ENCODE measurements at regions not wholly inside any gene's neighbourhood (a gene's known extent, or its start where the extent isn't known, plus 50 kb on each side); places are given as distances from the start of the nearest gene placed in this dataset.

GRCh38 chr6:169838346-169839028 is 87.1 kb downstream of the ERMARD start:
- DNase-seq = no peak
- peaks cover 0 to 3% (median 0%) of the 10 kb centered on the region in 11 donors for H3K9me3 Mint-ChIP-seq
- no peaks in the 10 kb centered on the region for H3K27me3 ChIP-seq (ENCODE audit: control insufficient read depth in 2 of 2, insufficient read depth in 2 of 2, low read length in 2 of 2)
- no peak overlapping the region for H3K27ac ChIP-seq (ENCODE audit: low read depth, low read length)
- CTCF ChIA-PET = no interaction called here
- no peaks in the 10 kb centered on the region for H3K9me3 ChIP-seq (ENCODE audit: control insufficient read depth in 2 of 3, low read length in 3 of 3)
- POLR2A ChIA-PET = no interaction called here
- H3K4me3 Mint-ChIP-seq = no peak overlapping the region
- H3K4me1 ChIP-seq (ENCODE audit: control insufficient read depth in 2 of 2, insufficient read depth in 2 of 2, low read length in 2 of 2) = no peaks in the 10 kb centered on the region
- H3K27me3 Mint-ChIP-seq = peaks cover 15 to 43% (median 25%) of the 10 kb centered on the region in 5 donors
- H3K27ac Mint-ChIP-seq = peak overlapping the region in 1 of 9 donors; percentile 25
- H3K36me3 ChIP-seq (ENCODE audit: control insufficient read depth in 2 of 3, insufficient read depth in 3 of 3, low read length in 3 of 3) = no peaks in the 10 kb centered on the region
- ATAC-seq = no peak
- H3K4me1 Mint-ChIP-seq = no peaks in the 10 kb centered on the region
- H3K36me3 Mint-ChIP-seq = no peaks in the 10 kb centered on the region
- intact Hi-C loops (cut with micrococcal nuclease) = no loop called here
- no peak overlapping the region for H3K4me3 ChIP-seq (ENCODE audit: low read length)

- Mint-ChIP-seq H3K27ac (no peak overlapping the region), H3K27me3 (peaks cover 21 to 50% (median 30%) of the 10 kb centered on the region in 5 donors)
These were observed 86.3 kb downstream of the ERMARD start for GRCh38 chr6:169837529-169838250.

GRCh38 chr6:169833258-169833794 is 81.9 kb downstream of the ERMARD start:
- H3K4me1 ChIP-seq (ENCODE audit: control insufficient read depth in 2 of 2, insufficient read depth in 2 of 2, low read length in 2 of 2) = no peaks in the 10 kb centered on the region
- no peak overlapping the region for H3K4me3 Mint-ChIP-seq
- H3K36me3 Mint-ChIP-seq = no peaks in the 10 kb centered on the region
- H3K9me3 ChIP-seq (ENCODE audit: control insufficient read depth in 2 of 3, low read length in 3 of 3) = no peaks in the 10 kb centered on the region
- ChIA-PET POLR2A (no interaction called here), CTCF (interaction anchor here (2.9 kb wide), 1 partner anchor 684 kb away, joined by 18 read pairs; no protein-coding TSS in a partner anchor)
- H3K9me3 Mint-ChIP-seq = peaks cover 0 to 3% (median 0%) of the 10 kb centered on the region in 11 donors
- no peaks in the 10 kb centered on the region for H3K36me3 ChIP-seq (ENCODE audit: control insufficient read depth in 2 of 3, insufficient read depth in 3 of 3, low read length in 3 of 3)
- ATAC-seq (no peak), DNase-seq (no peak)
- H3K27ac Mint-ChIP-seq = no peak overlapping the region
- H3K27ac ChIP-seq (ENCODE audit: low read depth, low read length) = no peak overlapping the region
- H3K27me3 Mint-ChIP-seq = peaks cover 30 to 61% (median 44%) of the 10 kb centered on the region in 5 donors
- H3K4me3 ChIP-seq (ENCODE audit: low read length) = no peak overlapping the region
- peaks cover 0 to 8% (median 4%) of the 10 kb centered on the region in 7 donors for H3K4me1 Mint-ChIP-seq
- H3K27me3 ChIP-seq (ENCODE audit: control insufficient read depth in 2 of 2, insufficient read depth in 2 of 2, low read length in 2 of 2) = no peaks in the 10 kb centered on the region
- intact Hi-C loops (cut with micrococcal nuclease) = loop anchor here (5.0 kb wide), 3 partner anchors 99 to 459 kb away; partner anchors contain the start of gene DLL1 (in 1 of the 2)

More at GRCh38 chr6:169837529-169838250, 86.3 kb downstream of the ERMARD start:
- Mint-ChIP-seq H3K9me3 (peaks cover 0 to 3% (median 0%) of the 10 kb centered on the region in 11 donors), H3K36me3 (no peaks in the 10 kb centered on the region), H3K4me1 (no peaks in the 10 kb centered on the region), H3K4me3 (no peak overlapping the region)
- Histone ChIP-seq H3K36me3 (ENCODE audit: control insufficient read depth in 2 of 3, insufficient read depth in 3 of 3, low read length in 3 of 3) (no peaks in the 10 kb centered on the region), H3K9me3 (ENCODE audit: control insufficient read depth in 2 of 3, low read length in 3 of 3) (no peaks in the 10 kb centered on the region), H3K4me3 (ENCODE audit: low read length) (no peak overlapping the region), H3K27ac (ENCODE audit: low read depth, low read length) (no peak overlapping the region), H3K4me1 (ENCODE audit: control insufficient read depth in 2 of 2, insufficient read depth in 2 of 2, low read length in 2 of 2) (no peaks in the 10 kb centered on the region), H3K27me3 (ENCODE audit: control insufficient read depth in 2 of 2, insufficient read depth in 2 of 2, low read length in 2 of 2) (no peaks in the 10 kb centered on the region)
- ATAC-seq (no peak), DNase-seq (no peak)
- CTCF ChIA-PET = no interaction called here
- POLR2A ChIA-PET = no interaction called here
- intact Hi-C loops (cut with micrococcal nuclease) = no loop called here

- no peaks in the 10 kb centered on the region for H3K9me3 ChIP-seq (ENCODE audit: control insufficient read depth in 2 of 3, low read length in 3 of 3)
- ChIA-PET CTCF (interaction anchor here (0.6 to 2.9 kb wide), 14 partner anchors 11 to 707 kb away, joined by 3 to 18 read pairs (median 4); no protein-coding TSS in a partner anchor), POLR2A (no interaction called here)
- no peak for ATAC-seq
- Mint-ChIP-seq H3K9me3 (peaks cover 0 to 6% (median 0%) of the 10 kb centered on the region in 11 donors), H3K27ac (no peak overlapping the region), H3K27me3 (peaks cover 35 to 59% (median 48%) of the 10 kb centered on the region in 5 donors), H3K4me1 (peaks cover 0 to 8% (median 4%) of the 10 kb centered on the region in 7 donors), H3K36me3 (peaks cover 0 to 4% (median 0%) of the 10 kb centered on the region in 5 donors), H3K4me3 (no peak overlapping the region)
- H3K27me3 ChIP-seq (ENCODE audit: control insufficient read depth in 2 of 2, insufficient read depth in 2 of 2, low read length in 2 of 2) = no peaks in the 10 kb centered on the region
- H3K36me3 ChIP-seq (ENCODE audit: control insufficient read depth in 2 of 3, insufficient read depth in 3 of 3, low read length in 3 of 3) = no peaks in the 10 kb centered on the region
- no peak overlapping the region for H3K27ac ChIP-seq (ENCODE audit: low read depth, low read length)
- DNase-seq = no peak
- no peak overlapping the region for H3K4me3 ChIP-seq (ENCODE audit: low read length)
- no peaks in the 10 kb centered on the region for H3K4me1 ChIP-seq (ENCODE audit: control insufficient read depth in 2 of 2, insufficient read depth in 2 of 2, low read length in 2 of 2)
- intact Hi-C loops (cut with micrococcal nuclease) = loop anchor here (5.0 kb wide), 3 partner anchors 100 to 460 kb away; partner anchors contain the start of gene DLL1 (in 1 of the 2)
These were observed 81.0 kb downstream of the ERMARD start for GRCh38 chr6:169832247-169832948.

GRCh38 chr6:169831450-169832246 is 80.2 kb downstream of the ERMARD start:
- Histone ChIP-seq H3K36me3 (ENCODE audit: control insufficient read depth in 2 of 3, insufficient read depth in 3 of 3, low read length in 3 of 3) (no peaks in the 10 kb centered on the region), H3K4me1 (ENCODE audit: control insufficient read depth in 2 of 2, insufficient read depth in 2 of 2, low read length in 2 of 2) (no peaks in the 10 kb centered on the region), H3K4me3 (ENCODE audit: low read length) (no peak overlapping the region), H3K27me3 (ENCODE audit: control insufficient read depth in 2 of 2, insufficient read depth in 2 of 2, low read length in 2 of 2) (no peaks in the 10 kb centered on the region), H3K9me3 (ENCODE audit: control insufficient read depth in 2 of 3, low read length in 3 of 3) (no peaks in the 10 kb centered on the region), H3K27ac (ENCODE audit: low read depth, low read length) (no peak overlapping the region)
- Mint-ChIP-seq H3K27ac (peak overlapping the region in 1 of 9 donors; percentile 21), H3K27me3 (peaks cover 41 to 59% (median 47%) of the 10 kb centered on the region in 5 donors), H3K4me3 (no peak overlapping the region), H3K4me1 (peaks cover 0 to 8% (median 4%) of the 10 kb centered on the region in 7 donors), H3K36me3 (peaks cover 0 to 5% (median 4%) of the 10 kb centered on the region in 5 donors), H3K9me3 (peaks cover 0 to 11% (median 3%) of the 10 kb centered on the region in 11 donors)
- ChIA-PET POLR2A (interaction anchor here (0.9 kb wide), 1 partner anchor 461 kb away, joined by 3 read pairs; no protein-coding TSS in a partner anchor), CTCF (interaction anchor here (0.6 to 2.9 kb wide), 20 partner anchors 11 to 1481 kb away, joined by 3 to 18 read pairs (median 4); no protein-coding TSS in a partner anchor)
- DNase-seq = peak; percentile 34 to 73 (median 62)
- intact Hi-C loops (cut with micrococcal nuclease) = loop anchor here (1.0 to 5.0 kb wide), 6 partner anchors 41 to 699 kb away; partner anchors contain the start of gene DLL1 (in 1 of the 2)
- ATAC-seq = peak; percentile 76

Measured in naive thymus-derived CD4-positive, alpha-beta T cell (primary cell).